Endothelial cell of umbilical vein (primary cell): ENCODE measurements at regions not wholly inside any gene's neighbourhood (a gene's known extent, or its start where the extent isn't known, plus 50 kb on each side); places are given as distances from the start of the nearest gene placed in this dataset.

Source experiments
- BruUV-seq: library from RNA; stranded (reverse); fragments of 400-500 nt; replicated peaks from 2 replicates; lab custom pipeline; 2021; lab: Mats Ljungman, UMichigan
- CTCF ChIA-PET: fragments of 300-600, 350-600 bp; sonication (Branson Sonifier 250); formaldehyde crosslinking; loops from one replicate; lab custom pipeline; 2021; ENCODE audit warnings: antibody characterized with exemption, inconsistent platforms; lab: Charles Lee
- POLR2A ChIA-PET: fragments of 300-600, 350-600 bp; sonication (Branson Sonifier 250); formaldehyde crosslinking; loops from one replicate; lab custom pipeline; 2021; ENCODE audit warnings: antibody characterized with exemption, inconsistent platforms; lab: Charles Lee
- DNase-seq: peaks from one replicate; pipeline ENCODE4 v3.0.0-alpha.2; 2011; ENCODE audit warnings: low read depth, low spot score
- FAIRE-seq: peaks from 2 replicates; lab custom pipeline; 2011; peaks lifted over from hg19 to GRCh38; lab: Jason Lieb, UNC
- H2AFZ ChIP-seq: 2 replicates; pipeline ENCODE4 v1.6.0; 2012; ENCODE audit warnings: low read depth, low read length, control low read depth, inconsistent platforms
- H3K27ac ChIP-seq: 2 replicates; pipeline ENCODE4 v1.5.1; 2011; ENCODE audit warnings: low read depth, mild to moderate bottlenecking, control low read depth, low read length, moderate library complexity; ENCODE audit not compliant: insufficient read depth
- H3K27me3 ChIP-seq, 2 experiments: 2 replicates each; pipeline versions ENCODE4 v1.6.0 to v1.6.1; 2011; ENCODE audit warnings: low read length in 2 of 2, mixed read lengths in 1 of 2; ENCODE audit not compliant: control insufficient read depth in 2 of 2, insufficient read depth in 2 of 2
- H3K36me3 ChIP-seq, 2 experiments: 2 replicates in 1 of 2; 3 replicates in 1 of 2; pipeline ENCODE4 v1.5.1; 2011; ENCODE audit warnings: low read length in 2 of 2, mild to moderate bottlenecking in 1 of 2, moderate library complexity in 1 of 2; ENCODE audit not compliant: control insufficient read depth in 2 of 2, insufficient read depth in 2 of 2; ENCODE audit errors: extremely low read depth in 1 of 2
- H3K4me1 ChIP-seq: 3 replicates; pipeline ENCODE4 v1.5.1; 2011; ENCODE audit warnings: mild to moderate bottlenecking, low read length; ENCODE audit not compliant: control insufficient read depth, insufficient read depth; ENCODE audit errors: extremely low read depth
- H3K4me2 ChIP-seq: 2 replicates; pipeline ENCODE4 v1.6.1; 2011; ENCODE audit warnings: low read length, control low read depth, mixed read lengths; ENCODE audit not compliant: insufficient read depth
- H3K4me3 ChIP-seq, 3 experiments: fragments of 200-600 bp in 1 of 3; sonication (generic), shearing (Covaris generic) in 1 of 3; replicated peaks in 1 of 3; 2 replicates each; pipeline ENCODE4 v1.5.1; 2011 to 2016; ENCODE audit warnings: control low read depth in 3 of 3, low read length in 3 of 3, mild to moderate bottlenecking in 2 of 3, inconsistent platforms in 1 of 3, low read depth in 1 of 3, moderate library complexity in 1 of 3; ENCODE audit not compliant: insufficient read depth in 1 of 3
- H3K79me2 ChIP-seq: 2 replicates; pipeline ENCODE4 v1.6.0; 2012; ENCODE audit warnings: low read length, inconsistent platforms; ENCODE audit not compliant: control insufficient read depth, insufficient read depth
- H3K9ac ChIP-seq: replicated peaks from 2 replicates; pipeline ENCODE3; 2011; ENCODE audit warnings: low read length, control low read depth; ENCODE audit not compliant: insufficient read depth; ENCODE audit errors: extremely low read depth
- H3K9me1 ChIP-seq: replicated peaks from 3 replicates; pipeline ENCODE4 v1.6.0; 2011; ENCODE audit warnings: mild to moderate bottlenecking, low read length; ENCODE audit not compliant: control insufficient read depth, insufficient read depth; ENCODE audit errors: extremely low read depth
- H3K9me3 ChIP-seq: replicated peaks from 2 replicates; pipeline ENCODE4 v1.5.1; 2012; ENCODE audit warnings: low read length, inconsistent platforms; ENCODE audit not compliant: control insufficient read depth, insufficient read depth
- H4K20me1 ChIP-seq: replicated peaks from 2 replicates; pipeline ENCODE3; 2011; ENCODE audit warnings: mild to moderate bottlenecking, low read length; ENCODE audit not compliant: control insufficient read depth, insufficient read depth; ENCODE audit errors: extremely low read depth
- EZH2 ChIP-seq: IDR thresholded peaks from 2 replicates; pipeline ENCODE4 v1.6.1; 2012; ENCODE audit warnings: borderline replicate concordance, low read depth, mild to moderate bottlenecking, moderate library complexity, low read length, inconsistent platforms; ENCODE audit not compliant: severe bottlenecking
- FOS ChIP-seq: IDR thresholded peaks from 2 replicates; pipeline ENCODE4 v1.6.1; 2011; ENCODE audit warnings: mild to moderate bottlenecking, low read length, moderate library complexity, borderline replicate concordance; ENCODE audit not compliant: insufficient read depth
- GATA2 ChIP-seq: IDR thresholded peaks from 2 replicates; pipeline ENCODE4 v1.7.0; 2011; ENCODE audit warnings: low read depth, mild to moderate bottlenecking, moderate library complexity, mixed read lengths, low read length; ENCODE audit not compliant: insufficient read length, insufficient read depth
- JUN ChIP-seq: IDR thresholded peaks from 2 replicates; pipeline ENCODE4 v1.6.1; 2011; ENCODE audit warnings: borderline replicate concordance, low read depth; ENCODE audit not compliant: insufficient read length, insufficient read depth
- MYC ChIP-seq: IDR thresholded peaks from one replicate; pipeline ENCODE4 v1.6.1; 2011; ENCODE audit warnings: mild to moderate bottlenecking, low read depth, low read length
- POLR2A ChIP-seq: IDR thresholded peaks from 2 replicates; pipeline ENCODE4 v1.6.1; 2012; ENCODE audit warnings: low read depth, mild to moderate bottlenecking, control low read depth, low read length
- POLR2AphosphoS5 ChIP-seq: IDR thresholded peaks from 2 replicates; pipeline ENCODE4 v1.6.1; 2012; ENCODE audit warnings: low read depth, mild to moderate bottlenecking, control low read depth, low read length, moderate library complexity; ENCODE audit not compliant: insufficient read depth
- dilution Hi-C: fragments of 300-500 bp; cut with MboI; formaldehyde crosslinking; loops from one replicate; pipeline ENCODE4 v1.15.0; 2019; ENCODE audit warnings: low sequenced_read_pairs; ENCODE audit not compliant: extremely low pct_ligation_motif_present
- intact Hi-C: fragments of 100-400 bp; cut with micrococcal nuclease; formaldehyde crosslinking; loops from one replicate; pipeline ENCODE4 v1.10.0; 2022
- TF ChIP-seq, protein P1 (sequence below), 2 donors: IDR thresholded peaks; 1 replicate in 1 of 2; 2 replicates in 1 of 2; pipeline ENCODE4 v1.5.1; 2011; ENCODE audit warnings: low read length in 2 of 2, mild to moderate bottlenecking in 2 of 2, moderate library complexity in 2 of 2, control low read depth in 1 of 2, inconsistent platforms in 1 of 2, low read depth in 1 of 2; ENCODE audit not compliant: insufficient read depth in 1 of 2; ENCODE audit errors: extremely low read depth in 1 of 2
- TF ChIP-seq, protein P2 (sequence below): IDR thresholded peaks from 2 replicates; pipeline ENCODE4 v1.6.1; 2011; ENCODE audit not compliant: insufficient read depth, insufficient read length

DNA sequence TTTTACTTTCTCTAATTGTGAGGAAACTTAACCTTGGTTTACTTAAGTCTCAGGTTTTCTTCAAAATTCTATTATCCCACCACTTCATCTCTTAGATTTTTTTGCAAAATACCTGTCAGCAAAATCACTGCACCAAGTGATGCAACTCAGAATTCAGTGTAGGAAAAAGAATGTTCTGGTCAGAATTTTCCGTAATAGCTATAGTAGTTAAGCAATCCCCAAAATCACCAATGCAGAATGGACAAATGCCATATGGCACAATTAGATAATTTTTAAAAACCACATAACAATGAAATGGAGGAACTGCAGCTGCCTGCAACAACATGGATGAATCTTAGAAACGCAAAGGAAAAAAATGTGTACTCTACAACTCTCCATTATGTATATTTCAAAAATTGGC, 373.1 kb downstream of the NAF1 start:
- no peaks in the 10 kb centered on the region for H3K4me1 ChIP-seq
- H3K79me2 ChIP-seq: no peaks in the 10 kb centered on the region
- no peak overlapping the region for H3K4me2 ChIP-seq
- ChIA-PET CTCF (no interaction called here), POLR2A (no interaction called here)
- TF ChIP-seq MYC (no peak), FOS (no peak), POLR2AphosphoS5 (no peak), POLR2A (no peak), JUN (no peak), GATA2 (no peak), EZH2 (no peak)
- TF ChIP-seq, protein P1, sequence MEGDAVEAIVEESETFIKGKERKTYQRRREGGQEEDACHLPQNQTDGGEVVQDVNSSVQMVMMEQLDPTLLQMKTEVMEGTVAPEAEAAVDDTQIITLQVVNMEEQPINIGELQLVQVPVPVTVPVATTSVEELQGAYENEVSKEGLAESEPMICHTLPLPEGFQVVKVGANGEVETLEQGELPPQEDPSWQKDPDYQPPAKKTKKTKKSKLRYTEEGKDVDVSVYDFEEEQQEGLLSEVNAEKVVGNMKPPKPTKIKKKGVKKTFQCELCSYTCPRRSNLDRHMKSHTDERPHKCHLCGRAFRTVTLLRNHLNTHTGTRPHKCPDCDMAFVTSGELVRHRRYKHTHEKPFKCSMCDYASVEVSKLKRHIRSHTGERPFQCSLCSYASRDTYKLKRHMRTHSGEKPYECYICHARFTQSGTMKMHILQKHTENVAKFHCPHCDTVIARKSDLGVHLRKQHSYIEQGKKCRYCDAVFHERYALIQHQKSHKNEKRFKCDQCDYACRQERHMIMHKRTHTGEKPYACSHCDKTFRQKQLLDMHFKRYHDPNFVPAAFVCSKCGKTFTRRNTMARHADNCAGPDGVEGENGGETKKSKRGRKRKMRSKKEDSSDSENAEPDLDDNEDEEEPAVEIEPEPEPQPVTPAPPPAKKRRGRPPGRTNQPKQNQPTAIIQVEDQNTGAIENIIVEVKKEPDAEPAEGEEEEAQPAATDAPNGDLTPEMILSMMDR (IDR thresholded peaks at IDR 0.05; ENCODE audit: extremely low read depth in 1 of 2, insufficient read depth in 1 of 2, low read depth in 1 of 2, low read length in 2 of 2): no peak
- TF ChIP-seq, protein P2, sequence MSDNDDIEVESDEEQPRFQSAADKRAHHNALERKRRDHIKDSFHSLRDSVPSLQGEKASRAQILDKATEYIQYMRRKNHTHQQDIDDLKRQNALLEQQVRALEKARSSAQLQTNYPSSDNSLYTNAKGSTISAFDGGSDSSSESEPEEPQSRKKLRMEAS: no peak
- no peak overlapping the region for H3K27ac ChIP-seq
- intact Hi-C loops: no loop called here
- DNase-seq (no peak), FAIRE-seq (no peak)
- no peak overlapping the region for H2AFZ ChIP-seq
- H3K9ac ChIP-seq: no peak overlapping the region
- no peaks in the 10 kb centered on the region for H3K36me3 ChIP-seq
- H3K4me3 ChIP-seq: no peak overlapping the region
- no peaks in the 10 kb centered on the region for H4K20me1 ChIP-seq
- peaks cover 5% of the 10 kb centered on the region for H3K9me3 ChIP-seq
- BruUV-seq: no TSS peak
- no peaks in the 10 kb centered on the region for H3K9me1 ChIP-seq
- dilution Hi-C loops: no loop called here
- no peaks in the 10 kb centered on the region for H3K27me3 ChIP-seq
